ENCODE measurements at regions not wholly inside any gene's neighbourhood (a gene's known extent, or its start where the extent isn't known, plus 50 kb on each side); places are given as distances from the start of the nearest gene placed in this dataset.

DNA sequence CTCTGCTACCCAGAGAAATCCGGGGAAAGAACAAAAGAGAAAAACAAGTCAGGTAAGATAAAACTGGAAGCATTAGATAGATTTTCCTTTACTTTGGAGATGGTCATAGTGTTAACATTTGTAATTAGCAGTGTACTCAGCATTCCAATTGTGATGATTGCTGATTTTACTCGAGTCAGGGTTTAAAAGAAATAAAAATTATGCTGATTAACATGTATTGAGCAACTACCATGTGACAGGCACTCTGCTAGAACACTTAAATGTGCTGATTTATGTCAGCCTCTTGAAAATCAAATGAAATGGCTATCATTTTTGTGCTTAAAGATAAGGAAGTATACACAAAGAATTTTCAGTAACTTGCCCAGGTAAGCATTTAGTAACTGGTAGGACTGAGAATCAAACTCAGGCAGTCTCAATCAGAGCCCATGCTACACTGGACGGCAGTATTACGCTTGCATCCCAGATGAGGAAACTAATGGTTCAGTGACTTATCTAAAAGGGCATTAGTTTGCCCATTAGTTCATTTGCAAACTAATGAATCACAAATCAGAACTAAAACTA lies 735.1 kb upstream of the SORCS1 start:
- WGBS, 5 donors: 69 to 79% (median 76%) methylated on average over 4 of the region's 4 CpGs
- intact Hi-C loops (cut with DNase I; ENCODE audit: low total_unique reads): no loop called here
- no peaks in the 10 kb centered on the region for H3K4me1 ChIP-seq
- no peaks in the 10 kb centered on the region for H3K9me3 ChIP-seq
- H3K4me3 ChIP-seq: no peak overlapping the region
- H3K27ac ChIP-seq: no peak overlapping the region
- no peak for DNase-seq
- H3K36me3 ChIP-seq: no peaks in the 10 kb centered on the region
- TF ChIP-seq POLR2A (IDR thresholded peaks at IDR 0.05): no peak
- TF ChIP-seq POLR2AphosphoS5 (IDR thresholded peaks at IDR 0.05): no peak
- TF ChIP-seq, protein P1, sequence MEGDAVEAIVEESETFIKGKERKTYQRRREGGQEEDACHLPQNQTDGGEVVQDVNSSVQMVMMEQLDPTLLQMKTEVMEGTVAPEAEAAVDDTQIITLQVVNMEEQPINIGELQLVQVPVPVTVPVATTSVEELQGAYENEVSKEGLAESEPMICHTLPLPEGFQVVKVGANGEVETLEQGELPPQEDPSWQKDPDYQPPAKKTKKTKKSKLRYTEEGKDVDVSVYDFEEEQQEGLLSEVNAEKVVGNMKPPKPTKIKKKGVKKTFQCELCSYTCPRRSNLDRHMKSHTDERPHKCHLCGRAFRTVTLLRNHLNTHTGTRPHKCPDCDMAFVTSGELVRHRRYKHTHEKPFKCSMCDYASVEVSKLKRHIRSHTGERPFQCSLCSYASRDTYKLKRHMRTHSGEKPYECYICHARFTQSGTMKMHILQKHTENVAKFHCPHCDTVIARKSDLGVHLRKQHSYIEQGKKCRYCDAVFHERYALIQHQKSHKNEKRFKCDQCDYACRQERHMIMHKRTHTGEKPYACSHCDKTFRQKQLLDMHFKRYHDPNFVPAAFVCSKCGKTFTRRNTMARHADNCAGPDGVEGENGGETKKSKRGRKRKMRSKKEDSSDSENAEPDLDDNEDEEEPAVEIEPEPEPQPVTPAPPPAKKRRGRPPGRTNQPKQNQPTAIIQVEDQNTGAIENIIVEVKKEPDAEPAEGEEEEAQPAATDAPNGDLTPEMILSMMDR (IDR thresholded peaks at IDR 0.05 in 8 of 11, conservative IDR thresholded peaks at IDR 0.05 in 3 of 11): no peak
- H3K27me3 ChIP-seq (replicated peaks in 1 of 7): no peaks in the 10 kb centered on the region

DNA sequence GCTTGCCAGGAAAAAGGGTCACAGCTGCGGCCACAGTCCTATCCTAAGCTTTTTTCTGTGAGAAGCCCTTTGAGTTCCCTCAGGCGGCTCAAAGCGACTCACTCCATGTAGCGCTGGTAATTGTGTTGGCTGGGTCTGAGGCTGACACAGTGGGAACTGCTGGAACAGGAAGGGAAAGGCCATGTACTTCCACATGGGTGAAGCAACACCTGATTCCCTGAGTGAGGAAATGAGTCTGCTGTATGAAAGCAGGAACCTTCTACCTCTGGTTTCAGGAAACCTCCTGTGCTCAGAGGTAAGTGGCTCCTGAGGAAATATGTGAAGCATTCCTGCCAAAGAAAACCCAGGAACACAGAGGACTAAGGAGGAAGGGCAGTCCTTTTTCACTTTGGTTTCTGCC lies 734.6 kb upstream of the SORCS1 start:
- no peaks in the 10 kb centered on the region for H3K27me3 ChIP-seq (replicated peaks in 1 of 7)
- WGBS, 5 donors: 75 to 86% (median 78%) methylated on average over 4 of the region's 4 CpGs
- DNase-seq: no peak

GRCh38 chr10:107898392-107898791 lies 733.9 kb upstream of the SORCS1 start:
- H3K4me3 ChIP-seq: no peak overlapping the region
- no peaks in the 10 kb centered on the region for H3K9me3 ChIP-seq
- TF ChIP-seq, protein P1 (IDR thresholded peaks at IDR 0.05 in 8 of 11, conservative IDR thresholded peaks at IDR 0.05 in 3 of 11): no peak
- TF ChIP-seq POLR2A (IDR thresholded peaks at IDR 0.05) (no peak), POLR2AphosphoS5 (IDR thresholded peaks at IDR 0.05) (no peak)
- WGBS, 5 donors: 74 to 84% (median 77%) methylated on average over 4 of the region's 4 CpGs
- H3K27me3 ChIP-seq (replicated peaks in 1 of 7): no peaks in the 10 kb centered on the region
- no peaks in the 10 kb centered on the region for H3K4me1 ChIP-seq
- H3K36me3 ChIP-seq: no peaks in the 10 kb centered on the region
- no peak overlapping the region for H3K27ac ChIP-seq
- intact Hi-C loops (cut with DNase I; ENCODE audit: low total_unique reads): no loop called here
- no peak for DNase-seq

More for the DNA sequence above, 734.6 kb upstream of the SORCS1 start:
- Histone ChIP-seq H3K4me1 (no peaks in the 10 kb centered on the region), H3K27ac (no peak overlapping the region), H3K36me3 (no peaks in the 10 kb centered on the region), H3K9me3 (no peaks in the 10 kb centered on the region), H3K4me3 (no peak overlapping the region)
- intact Hi-C loops (cut with DNase I; ENCODE audit: low total_unique reads): no loop called here
- TF ChIP-seq, protein P1 (IDR thresholded peaks at IDR 0.05 in 8 of 11, conservative IDR thresholded peaks at IDR 0.05 in 3 of 11): no peak
- TF ChIP-seq POLR2AphosphoS5 (IDR thresholded peaks at IDR 0.05) (no peak), POLR2A (IDR thresholded peaks at IDR 0.05) (no peak)

DNA sequence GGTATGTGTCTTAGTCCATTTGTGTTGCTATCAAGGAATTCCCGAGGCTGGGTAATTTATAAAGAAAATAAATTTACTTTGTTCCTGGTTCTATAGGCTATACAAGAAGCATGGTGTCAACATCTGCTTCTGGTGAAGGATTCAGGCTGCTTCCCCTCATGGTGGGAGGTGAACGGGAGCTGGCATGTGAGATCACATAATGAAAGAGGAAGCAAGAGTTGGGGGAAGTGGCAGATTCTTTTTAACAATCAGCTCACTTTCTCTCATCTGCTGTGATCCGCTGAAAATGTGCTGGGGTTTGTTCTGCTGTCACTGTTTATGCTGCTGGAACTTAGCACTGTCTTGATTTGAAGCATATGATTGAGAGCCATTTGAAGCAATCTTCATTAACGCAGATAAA lies 730.0 kb upstream of the SORCS1 start:
- no peaks in the 10 kb centered on the region for H3K4me1 ChIP-seq
- peaks cover 0 to 4% (median 0%) of the 10 kb centered on the region in 8 donors for H3K9me3 ChIP-seq
- H3K36me3 ChIP-seq: no peaks in the 10 kb centered on the region
- DNase-seq: no peak
- H3K27me3 ChIP-seq (replicated peaks in 1 of 7): no peaks in the 10 kb centered on the region
- 29 to 37% (median 33%) methylated on average over 4 of the region's 4 CpGs for WGBS, 5 donors
- H3K27ac ChIP-seq: no peak overlapping the region
- intact Hi-C loops (cut with DNase I; ENCODE audit: low total_unique reads): no loop called here
- TF ChIP-seq, protein P1 (IDR thresholded peaks at IDR 0.05 in 8 of 11, conservative IDR thresholded peaks at IDR 0.05 in 3 of 11): no peak
- TF ChIP-seq POLR2A (IDR thresholded peaks at IDR 0.05) (no peak), POLR2AphosphoS5 (IDR thresholded peaks at IDR 0.05) (no peak)
- H3K4me3 ChIP-seq: no peak overlapping the region

Data from spleen (tissue), 11 donors.